Upper lobe of left lung (tissue), 6 donors: ENCODE measurements at regions not wholly inside any gene's neighbourhood (a gene's known extent, or its start where the extent isn't known, plus 50 kb on each side); places are given as distances from the start of the nearest gene placed in this dataset.

Experiments
- ATAC-seq, 2 donors: fragments of 200-7000 bp; cut with Tn5 transposase; one replicate each; pipeline ENCODE4 v1.9.1; 2022; ENCODE audit warnings: mild to moderate bottlenecking in 2 of 2, moderate library complexity in 2 of 2; ENCODE audit not compliant: low FRiP score in 2 of 2
- DNase-seq, 2 donors: peaks; one replicate each; pipeline ENCODE4 v3.0.0-alpha.2; 2019 to 2020
- H3K27ac ChIP-seq, 4 donors: fragments of 200-600 bp; sonication (generic); one replicate each; pipeline ENCODE4 v1.5.1; 2016 to 2019
- H3K27me3 ChIP-seq, 4 donors: fragments of 200-600 bp; sonication (generic); one replicate each; pipeline ENCODE4 v1.5.1; 2017 to 2019
- H3K36me3 ChIP-seq, 4 donors: fragments of 200-600 bp; sonication (generic); one replicate each; pipeline ENCODE4 v1.5.1; 2016 to 2019
- H3K4me1 ChIP-seq, 4 donors: fragments of 200-600 bp; sonication (generic); one replicate each; pipeline ENCODE4 v1.5.1; 2018 to 2019
- H3K4me3 ChIP-seq, 4 donors: fragments of 200-600 bp; sonication (generic); one replicate each; pipeline ENCODE4 v1.5.1; 2017 to 2019; ENCODE audit warnings: mild to moderate bottlenecking in 2 of 4, moderate library complexity in 1 of 4
- H3K9me3 ChIP-seq, 4 donors: fragments of 200-600 bp; sonication (generic); one replicate each; pipeline ENCODE4 v1.5.1; 2018 to 2019
- CTCF ChIP-seq, 6 experiments: fragments of 450-650 bp in 4 of 6; fragments of 200-600 bp in 2 of 6; sonication (generic) in 2 of 6; IDR thresholded peaks; one replicate each; pipeline ENCODE4 v1.5.1; 2016 to 2019; ENCODE audit warnings: antibody characterized with exemption in 6 of 6
- EP300 ChIP-seq, 4 donors: sonication (generic); formaldehyde crosslinking; IDR thresholded peaks; one replicate each; pipeline ENCODE4 v1.5.1; 2017; ENCODE audit warnings: antibody characterized with exemption in 4 of 4, control low read depth in 2 of 4
- POLR2A ChIP-seq, 4 donors: fragments of 450-650 bp; IDR thresholded peaks; one replicate each; pipeline ENCODE4 v1.5.1; 2016 to 2017; ENCODE audit warnings: antibody characterized with exemption in 4 of 4, mild to moderate bottlenecking in 2 of 4
- POLR2AphosphoS5 ChIP-seq, 2 donors: sonication (generic); formaldehyde crosslinking; IDR thresholded peaks; one replicate each; pipeline ENCODE4 v1.5.1; 2017; ENCODE audit warnings: antibody characterized with exemption in 2 of 2
- WGBS, 2 donors: methylation state at CpG; one replicate each; pipeline ENCODE4 v1.1.5; 2017 to 2018; 5-methylcytosine and 5-hydroxymethylcytosine counted together
- donor health status: DM: no; HTN: no; CAD: no; lungs with moderate emphysema.
- donor health status: DM: no; HTN: yes; CAD: no; lungs with severe emphysema.

GRCh38 chr3:43966530-43966929 lies 275.2 kb upstream of the TOPAZ1 start:
- DNase-seq, result no peak
- H3K9me3 ChIP-seq, result no peaks in the 10 kb centered on the region
- H3K4me1 ChIP-seq, result no peaks in the 10 kb centered on the region
- ATAC-seq, result no peak
- 83 to 89% methylated on average over 3 of the region's 3 CpGs for WGBS, 2 donors
- no peak overlapping the region for H3K27ac ChIP-seq
- H3K36me3 ChIP-seq, result no peaks in the 10 kb centered on the region
- H3K27me3 ChIP-seq, result no peaks in the 10 kb centered on the region
- TF ChIP-seq POLR2A (IDR thresholded peaks at IDR 0.05) (no peak), POLR2AphosphoS5 (IDR thresholded peaks at IDR 0.05) (no peak), EP300 (IDR thresholded peaks at IDR 0.05) (no peak), CTCF (IDR thresholded peaks at IDR 0.05) (no peak)
- H3K4me3 ChIP-seq, result no peak overlapping the region

GRCh38 chr3:43968465-43968864 lies 273.2 kb upstream of the TOPAZ1 start:
- TF ChIP-seq POLR2AphosphoS5 (IDR thresholded peaks at IDR 0.05), result no peak
- TF ChIP-seq CTCF (IDR thresholded peaks at IDR 0.05), result no peak
- no peak for TF ChIP-seq POLR2A (IDR thresholded peaks at IDR 0.05)
- TF ChIP-seq EP300 (IDR thresholded peaks at IDR 0.05), result no peak
- DNase-seq, result no peak
- Histone ChIP-seq H3K4me3 (no peak overlapping the region), H3K27ac (no peak overlapping the region), H3K36me3 (no peaks in the 10 kb centered on the region), H3K4me1 (no peaks in the 10 kb centered on the region), H3K9me3 (no peaks in the 10 kb centered on the region), H3K27me3 (no peaks in the 10 kb centered on the region)
- 37 to 48% methylated on average over 5 of the region's 5 CpGs for WGBS, 2 donors
- ATAC-seq, result no peak

- no peaks in the 10 kb centered on the region for H3K9me3 ChIP-seq
- WGBS, 2 donors, result 72 to 85% methylated on average over 4 of the region's 4 CpGs
- ATAC-seq, result no peak
- no peak for DNase-seq
- TF ChIP-seq POLR2AphosphoS5 (IDR thresholded peaks at IDR 0.05), result no peak
- no peak for TF ChIP-seq CTCF (IDR thresholded peaks at IDR 0.05)
- no peaks in the 10 kb centered on the region for H3K27me3 ChIP-seq
- H3K4me3 ChIP-seq, result no peak overlapping the region
- no peak overlapping the region for H3K27ac ChIP-seq
- H3K4me1 ChIP-seq, result no peaks in the 10 kb centered on the region
- no peaks in the 10 kb centered on the region for H3K36me3 ChIP-seq
Measured at GRCh38 chr3:43969944-43970343, 271.7 kb upstream of the TOPAZ1 start.

GRCh38 chr3:43970351-43970750 lies 271.3 kb upstream of the TOPAZ1 start:
- Histone ChIP-seq H3K27ac (no peak overlapping the region), H3K9me3 (no peaks in the 10 kb centered on the region), H3K4me1 (no peaks in the 10 kb centered on the region), H3K4me3 (no peak overlapping the region), H3K27me3 (no peaks in the 10 kb centered on the region), H3K36me3 (no peaks in the 10 kb centered on the region)
- no peak for ATAC-seq
- WGBS, 2 donors, result 78 to 82% methylated on average over 8 of the region's 8 CpGs
- DNase-seq, result no peak
- TF ChIP-seq EP300 (IDR thresholded peaks at IDR 0.05), result no peak
- no peak for TF ChIP-seq POLR2AphosphoS5 (IDR thresholded peaks at IDR 0.05)
- no peak for TF ChIP-seq CTCF (IDR thresholded peaks at IDR 0.05)
- no peak for TF ChIP-seq POLR2A (IDR thresholded peaks at IDR 0.05)

GRCh38 chr3:43970920-43971319 lies 270.8 kb upstream of the TOPAZ1 start:
- TF ChIP-seq CTCF (IDR thresholded peaks at IDR 0.05) (no peak), POLR2A (IDR thresholded peaks at IDR 0.05) (no peak), POLR2AphosphoS5 (IDR thresholded peaks at IDR 0.05) (no peak), EP300 (IDR thresholded peaks at IDR 0.05) (no peak)
- 54 to 57% methylated on average over 4 of the region's 4 CpGs for WGBS, 2 donors
- Histone ChIP-seq H3K27me3 (no peaks in the 10 kb centered on the region), H3K9me3 (peaks cover 0 to 5% (median 0%) of the 10 kb centered on the region in 4 donors), H3K4me3 (no peak overlapping the region), H3K27ac (no peak overlapping the region), H3K36me3 (no peaks in the 10 kb centered on the region), H3K4me1 (no peaks in the 10 kb centered on the region)
- no peak for DNase-seq
- ATAC-seq, result no peak
